GM21423 (cell line): ENCODE measurements at regions not wholly inside any gene's neighbourhood (a gene's known extent, or its start where the extent isn't known, plus 50 kb on each side); places are given as distances from the start of the nearest gene placed in this dataset.
"Not testable (repeated sequence)": the region's sequence is repeated elsewhere in the genome, so short reads cannot be mapped to it uniquely, and the experiment has no call there.

Experiments
- ATAC-seq: cut with Tn5 transposase; IDR thresholded peaks from one replicate; pipeline ENCODE4 v1.9.1; 2021; ENCODE audit warnings: mild to moderate bottlenecking, moderate library complexity; ENCODE audit not compliant: unreplicated experiment

DNA sequence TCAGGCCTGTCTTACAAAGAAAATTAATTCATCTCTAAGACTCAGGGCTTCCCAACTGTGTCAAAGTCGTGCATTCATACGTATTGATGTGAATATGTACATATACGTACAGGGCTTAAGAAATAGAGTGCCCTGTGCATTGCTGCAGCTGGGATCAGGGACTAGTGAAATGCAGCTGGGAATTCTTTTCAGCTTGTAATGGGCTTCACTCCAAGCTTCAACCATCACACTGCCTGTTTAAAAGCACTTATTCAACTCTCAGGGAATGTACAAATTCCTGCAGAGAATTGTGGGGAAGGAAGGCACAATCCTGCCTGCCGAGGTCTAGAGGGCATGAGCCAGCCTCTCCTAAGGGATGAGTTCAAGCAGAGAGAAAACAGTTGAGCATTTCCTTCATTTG lies 59.6 kb upstream of the MAN2A1 start:
- no peak for ATAC-seq

DNA sequence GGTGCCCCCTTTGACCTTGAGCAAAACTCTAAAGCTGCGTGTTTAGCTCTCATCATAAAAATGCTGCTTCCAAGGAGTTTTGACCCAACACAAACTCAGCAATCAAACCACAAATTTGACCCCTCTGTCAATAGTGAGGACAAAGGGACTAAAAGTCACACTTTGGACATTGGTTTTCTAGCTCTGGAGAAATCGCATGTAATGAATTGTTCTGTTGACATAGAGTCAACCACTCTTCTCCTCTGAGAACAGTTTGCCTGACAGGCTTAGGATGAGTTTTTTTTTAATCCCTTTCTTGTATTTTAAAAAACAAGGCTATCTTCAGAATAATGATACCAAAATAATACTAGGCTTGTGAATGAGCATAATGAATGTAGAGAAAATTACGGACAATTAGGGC lies 61.1 kb upstream of the MAN2A1 start:
- no peak for ATAC-seq

DNA sequence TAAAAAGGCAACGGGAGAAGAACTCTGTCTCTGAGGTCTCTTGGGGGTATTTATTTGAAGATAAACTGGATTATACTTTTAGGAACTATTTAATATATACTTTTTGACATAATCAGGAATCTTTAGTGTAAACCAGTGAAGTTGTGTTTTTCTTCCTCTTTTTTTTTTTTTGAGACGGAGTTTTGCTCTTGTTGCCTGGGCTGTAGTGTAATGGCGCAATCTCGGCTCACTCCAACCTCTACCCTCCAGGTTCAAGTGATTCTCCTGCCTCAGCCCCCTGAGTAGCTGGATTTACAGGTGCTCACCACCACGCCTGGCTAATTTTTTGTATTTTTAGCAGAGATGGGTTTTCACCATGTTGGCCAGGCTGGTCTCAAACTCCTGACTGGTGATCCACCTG lies 68.5 kb upstream of the MAN2A1 start:
- ATAC-seq: not testable (repeated sequence)

DNA sequence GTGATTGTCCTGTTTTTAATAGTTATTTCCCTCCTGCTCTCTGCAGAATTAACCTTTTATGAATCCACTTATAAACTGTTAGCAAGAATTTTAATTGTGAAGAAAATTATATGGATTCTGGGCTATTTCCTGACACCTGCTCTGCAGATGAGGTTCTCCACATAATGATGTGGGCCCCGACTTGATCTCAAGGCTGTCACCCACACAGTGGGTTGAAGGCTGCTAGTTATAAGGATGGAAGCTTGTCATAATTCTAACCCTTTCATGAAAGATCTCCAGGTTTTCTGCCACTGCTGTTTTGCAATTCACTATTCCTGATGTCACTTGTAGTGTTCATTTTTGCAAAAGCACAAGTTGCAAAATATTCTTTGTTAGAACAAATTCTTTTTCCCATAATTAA lies 69.1 kb upstream of the MAN2A1 start:
- no peak for ATAC-seq

DNA sequence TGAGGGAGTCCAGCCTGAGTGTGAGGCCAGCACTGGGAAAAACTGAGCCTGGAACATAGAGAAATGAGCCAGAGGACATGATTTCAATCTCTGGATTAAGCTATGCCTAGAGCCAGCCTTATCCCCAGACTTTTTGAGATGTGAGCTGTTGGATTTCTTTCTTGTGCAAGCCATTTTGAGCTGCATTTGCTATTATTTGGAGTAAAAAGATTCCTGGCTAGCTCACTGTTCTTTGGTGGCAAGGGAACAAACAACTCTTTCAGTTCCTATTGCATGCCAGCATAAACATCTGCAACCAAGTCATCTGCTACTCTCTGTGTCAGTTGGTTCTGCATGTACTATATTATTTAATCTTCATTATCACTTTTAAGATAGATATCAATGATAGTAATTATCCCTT lies 70.1 kb upstream of the MAN2A1 start:
- ATAC-seq: no peak

DNA sequence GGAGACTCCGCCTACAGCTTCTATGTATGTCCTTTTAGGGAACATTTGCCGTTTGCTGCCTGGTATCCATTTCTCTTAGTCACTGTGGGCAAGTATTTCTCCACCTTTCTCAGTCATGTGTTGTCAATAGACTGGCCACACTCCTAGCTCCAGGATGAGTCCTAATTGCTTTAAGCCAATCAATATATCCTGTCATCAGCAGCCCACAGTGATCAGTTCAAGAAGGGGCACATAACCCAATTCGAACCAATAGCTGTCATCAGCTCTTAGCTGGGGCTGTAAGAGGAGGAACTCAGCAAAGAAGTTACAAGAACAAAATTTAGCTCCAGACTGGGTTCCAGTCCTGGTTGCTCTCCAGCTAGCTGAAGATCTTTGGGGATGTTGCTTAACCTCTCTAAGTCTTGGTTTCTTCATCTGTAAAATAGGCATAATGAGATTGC lies 70.7 kb upstream of the MAN2A1 start:
- ATAC-seq: no peak

DNA sequence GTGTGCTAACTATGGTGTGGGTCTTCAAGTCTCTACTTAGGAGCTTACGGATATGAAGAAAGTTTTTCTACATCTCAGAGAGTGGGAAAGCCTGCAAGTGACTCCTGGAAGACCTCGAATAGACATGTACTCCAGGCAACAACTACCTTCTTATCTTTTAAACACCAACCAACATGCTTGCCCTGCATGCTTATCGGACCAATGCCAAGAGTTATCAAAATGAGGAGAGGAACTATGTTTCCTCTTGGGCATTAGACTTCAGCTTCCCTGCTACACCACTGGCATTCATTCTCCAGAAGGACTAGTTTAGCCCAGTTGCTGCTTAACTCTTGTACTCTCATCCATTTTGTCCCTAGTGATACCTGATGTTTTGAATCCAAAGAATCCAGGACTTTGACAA lies 74.7 kb upstream of the MAN2A1 start:
- ATAC-seq: no peak

DNA sequence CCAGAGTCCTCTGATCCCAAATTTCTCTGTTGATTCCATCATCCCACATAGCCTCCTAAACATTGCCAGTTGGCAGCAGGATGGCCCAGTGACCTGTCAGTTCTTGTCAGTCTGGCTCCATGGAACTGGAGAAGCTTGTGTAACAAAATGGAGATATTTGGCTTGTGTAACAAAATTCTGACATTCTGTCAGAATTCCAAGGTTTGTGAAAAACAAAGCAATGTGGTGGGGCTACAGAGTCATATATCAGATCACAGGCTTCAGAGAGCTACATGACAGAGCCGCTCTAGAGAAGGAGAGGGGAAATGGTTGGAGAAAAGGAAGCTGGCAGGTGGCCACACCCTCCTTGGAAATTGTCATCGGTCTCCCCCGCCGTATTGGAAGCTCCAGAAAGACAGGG lies 75.4 kb upstream of the MAN2A1 start:
- no peak for ATAC-seq

DNA sequence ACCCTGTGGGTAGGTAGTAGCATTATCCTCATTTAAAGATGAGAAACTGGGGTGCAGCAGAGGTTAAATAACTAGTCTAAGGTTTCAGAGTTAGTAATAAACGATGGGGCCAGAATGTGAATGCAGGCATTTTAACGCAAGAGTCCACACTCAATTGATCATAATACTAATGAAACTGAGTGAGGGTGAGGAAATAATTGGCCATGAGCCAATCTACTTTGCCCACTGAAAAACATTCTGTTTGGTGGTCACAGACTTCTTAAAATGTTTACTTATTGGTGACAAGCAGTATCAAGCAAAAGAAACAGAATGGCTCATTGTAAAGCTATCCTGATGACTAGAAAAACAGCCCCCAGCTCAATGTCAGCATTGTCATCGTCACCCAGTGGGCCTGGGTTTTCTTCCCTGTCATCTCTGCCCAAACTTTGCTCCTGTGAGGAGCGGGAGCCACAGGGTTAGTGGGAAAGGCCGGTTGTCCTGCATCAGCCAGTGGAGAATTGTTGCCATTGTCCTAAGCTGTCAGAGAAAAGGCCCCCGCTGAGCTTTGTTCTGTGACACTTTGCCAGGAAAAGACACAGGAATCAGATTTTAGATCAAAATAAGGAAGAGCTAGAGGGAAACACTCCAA lies 77.3 kb upstream of the MAN2A1 start:
- ATAC-seq: no peak

DNA sequence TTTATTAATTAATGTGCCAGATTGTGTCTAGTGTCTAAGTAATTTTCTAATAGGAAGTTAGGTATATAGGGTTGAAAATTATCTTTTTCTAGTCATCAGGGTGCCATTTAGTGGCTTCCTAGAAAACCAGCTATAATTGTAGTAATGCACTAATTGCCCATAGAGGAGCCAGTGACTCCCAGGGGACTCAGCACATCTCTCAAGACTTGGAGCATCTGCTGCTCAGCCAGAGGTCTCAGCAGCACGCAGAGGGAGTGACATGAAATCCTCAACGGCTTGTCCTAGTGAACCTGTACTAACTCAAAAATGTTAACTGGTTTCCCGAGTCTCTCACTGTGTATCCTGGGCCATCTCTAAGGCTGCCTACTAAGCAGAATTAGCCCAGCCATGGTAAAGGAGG lies 78.2 kb upstream of the MAN2A1 start:
- ATAC-seq: no peak

DNA sequence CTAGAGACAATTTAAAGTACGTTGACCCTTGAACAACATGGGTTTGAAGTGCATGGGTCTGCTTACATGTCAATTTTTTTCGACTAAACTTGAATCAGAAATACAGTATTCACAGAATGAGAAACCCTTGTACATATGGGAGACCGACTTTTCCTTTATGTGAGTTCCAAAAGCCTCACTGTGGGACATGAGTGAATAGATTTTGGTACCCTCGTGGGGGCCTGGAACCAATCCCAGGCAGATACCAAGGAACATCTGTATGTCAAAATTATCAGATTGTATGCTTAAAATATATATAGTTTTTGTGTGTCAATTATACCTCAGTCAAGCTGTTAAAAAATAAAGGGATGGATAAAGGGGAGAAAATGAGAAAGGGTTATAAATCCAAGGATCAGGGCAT lies 78.7 kb upstream of the MAN2A1 start:
- ATAC-seq: no peak

DNA sequence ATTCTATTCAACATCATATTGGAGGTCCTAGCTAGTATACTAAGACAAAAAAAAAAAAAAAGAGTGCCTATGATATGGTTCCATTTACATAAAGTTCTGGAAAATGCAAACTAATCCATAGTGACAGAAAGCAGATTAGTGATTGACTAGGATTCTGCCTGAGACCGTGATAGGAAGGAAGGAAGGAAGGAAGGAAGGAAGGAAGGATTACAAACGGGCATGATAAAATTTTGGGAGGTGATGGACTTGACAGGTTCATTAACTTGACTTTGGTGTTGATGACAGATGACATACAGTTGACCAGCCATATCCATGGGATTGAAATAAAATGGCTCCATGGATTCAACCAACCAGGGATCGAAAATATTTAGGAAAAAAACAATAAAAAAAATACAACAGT lies 79.1 kb upstream of the MAN2A1 start:
- no peak for ATAC-seq

DNA sequence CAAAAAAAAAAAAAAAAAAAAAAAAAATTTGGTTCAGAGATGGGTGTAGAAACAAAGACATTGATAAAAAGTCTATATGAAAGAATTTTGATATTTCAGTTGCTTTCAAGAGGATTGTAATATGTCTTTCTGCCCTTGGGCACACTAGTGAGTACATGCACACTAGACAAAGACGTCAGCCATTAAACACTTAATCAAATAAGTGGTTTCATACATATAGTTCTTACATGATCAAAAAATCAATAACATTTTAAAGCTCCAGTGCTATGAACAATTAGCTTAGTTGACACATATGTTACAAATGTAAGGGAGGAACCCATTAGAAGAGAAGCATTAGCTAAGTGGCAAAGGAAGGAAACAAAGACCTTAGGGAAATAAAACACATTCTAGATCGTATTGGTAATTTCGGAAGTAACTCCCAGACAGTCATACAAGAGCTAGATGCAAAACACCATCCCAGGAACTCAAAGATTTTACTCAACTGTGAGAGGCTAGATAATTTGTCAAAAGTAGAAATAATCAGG lies 84.5 kb upstream of the MAN2A1 start:
- ATAC-seq: no peak

DNA sequence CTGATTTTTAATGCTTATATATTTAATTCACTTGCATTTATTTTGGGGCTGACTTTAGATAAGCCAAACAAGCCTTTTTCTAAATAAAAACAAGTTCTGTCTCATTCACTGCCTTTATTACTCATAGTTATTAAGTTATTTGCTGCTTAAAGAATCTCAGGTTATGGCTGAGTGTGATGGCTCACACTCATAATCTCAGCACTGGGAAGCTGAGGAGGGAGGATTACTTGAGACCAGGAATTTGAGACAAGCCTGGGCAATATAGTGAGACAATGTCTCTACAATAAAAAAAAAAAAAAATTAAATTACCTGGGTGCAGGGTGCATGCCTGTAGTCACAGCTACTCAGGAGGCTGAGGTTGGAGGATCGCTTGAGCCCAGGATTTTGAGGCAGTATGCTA lies 85.0 kb upstream of the MAN2A1 start:
- no peak for ATAC-seq

DNA sequence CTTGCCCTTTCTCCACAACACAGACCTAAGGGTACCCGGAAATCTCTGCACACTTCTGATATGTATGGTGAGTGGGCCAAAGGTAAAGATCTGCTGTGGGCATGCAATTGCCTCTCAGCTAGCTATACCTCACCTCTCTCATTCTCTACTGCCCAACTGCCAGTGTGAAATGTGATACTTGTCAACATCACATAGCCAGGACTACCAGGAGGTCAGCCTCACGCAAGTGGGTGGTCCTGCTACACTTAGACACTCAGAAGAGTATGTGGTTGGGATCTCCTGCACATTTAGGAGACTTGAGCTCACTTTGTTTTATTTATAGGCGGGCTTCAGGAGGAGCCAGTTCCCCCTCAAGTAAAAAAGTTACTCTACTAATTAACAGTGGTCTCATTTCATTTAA lies 88.0 kb upstream of the MAN2A1 start:
- ATAC-seq: no peak

DNA sequence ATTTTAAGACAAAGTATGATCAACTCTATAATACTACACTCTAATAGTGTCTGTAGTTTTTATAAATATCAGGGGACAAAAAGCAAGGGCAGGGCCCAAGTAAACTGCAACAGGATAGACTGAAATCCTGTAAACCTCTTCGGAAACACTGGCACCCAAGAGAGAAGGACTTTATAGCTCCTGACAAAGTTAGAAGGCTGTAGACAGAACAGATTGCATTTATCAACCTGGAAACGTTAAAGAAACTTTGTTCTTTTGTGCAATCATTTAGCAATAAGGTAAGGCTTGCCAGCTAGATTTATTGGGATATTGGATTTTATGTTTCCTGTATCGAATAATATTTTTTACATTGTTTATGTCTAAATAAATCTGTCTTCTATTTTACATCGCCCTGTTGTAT lies 91.8 kb upstream of the MAN2A1 start:
- ATAC-seq: no peak

DNA sequence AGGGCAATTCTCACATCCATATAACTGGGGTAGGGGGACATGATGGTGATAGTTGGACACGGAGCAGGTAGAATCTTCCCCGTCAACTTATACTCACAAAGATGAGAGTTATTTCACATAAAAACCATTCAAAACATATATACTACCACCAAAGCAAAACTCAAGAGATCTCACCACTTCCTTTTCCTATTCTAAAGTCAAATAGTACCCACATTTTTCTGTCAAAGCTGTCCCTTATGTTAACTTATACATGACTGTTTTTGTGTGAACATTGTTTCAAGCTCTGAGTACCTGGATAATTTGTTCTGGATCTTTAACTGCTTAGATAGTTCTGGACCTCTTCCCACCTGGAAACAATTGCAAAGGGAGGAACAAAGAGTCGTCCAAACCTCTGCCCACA lies 95.5 kb upstream of the MAN2A1 start:
- ATAC-seq: no peak

DNA sequence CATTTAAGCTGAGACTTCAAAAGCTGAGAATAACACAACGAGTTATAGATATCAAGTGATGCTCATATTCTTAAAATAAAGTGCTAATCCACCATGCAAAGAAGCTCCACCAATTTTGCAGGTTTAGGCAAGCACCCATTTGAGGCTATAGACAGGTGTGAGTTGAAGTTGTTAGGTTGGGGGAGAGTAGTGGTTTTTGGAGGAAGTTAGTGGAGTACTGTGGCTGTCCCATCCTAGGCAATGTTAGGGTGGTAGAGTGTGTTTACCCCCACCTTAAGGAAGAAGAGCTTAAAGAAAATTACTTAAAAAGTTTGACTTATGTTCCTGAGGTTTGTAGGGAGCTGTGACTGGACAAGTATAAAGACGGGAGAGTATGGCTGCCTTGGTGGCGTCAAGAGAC lies 98.9 kb upstream of the MAN2A1 start:
- no peak for ATAC-seq

DNA sequence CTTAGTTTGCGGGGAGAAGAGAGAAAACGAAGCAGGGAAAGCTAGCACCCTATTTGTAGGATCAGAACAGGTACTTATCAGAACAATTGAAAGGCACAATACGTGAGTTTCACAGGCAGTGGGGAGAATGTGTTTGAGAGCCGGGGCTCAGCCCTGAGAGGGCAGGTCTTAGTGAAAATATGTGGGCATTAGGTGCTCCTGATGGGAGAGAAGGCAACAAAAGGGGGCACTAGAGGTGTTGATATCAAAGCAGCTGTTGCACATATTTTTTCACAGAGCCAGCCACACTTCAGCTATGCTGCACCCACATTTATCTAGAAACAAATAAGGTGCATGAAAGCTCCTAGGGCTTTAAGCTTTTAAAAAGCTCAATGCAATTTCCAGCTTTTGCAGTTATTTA lies 99.7 kb upstream of the MAN2A1 start:
- ATAC-seq: no peak

DNA sequence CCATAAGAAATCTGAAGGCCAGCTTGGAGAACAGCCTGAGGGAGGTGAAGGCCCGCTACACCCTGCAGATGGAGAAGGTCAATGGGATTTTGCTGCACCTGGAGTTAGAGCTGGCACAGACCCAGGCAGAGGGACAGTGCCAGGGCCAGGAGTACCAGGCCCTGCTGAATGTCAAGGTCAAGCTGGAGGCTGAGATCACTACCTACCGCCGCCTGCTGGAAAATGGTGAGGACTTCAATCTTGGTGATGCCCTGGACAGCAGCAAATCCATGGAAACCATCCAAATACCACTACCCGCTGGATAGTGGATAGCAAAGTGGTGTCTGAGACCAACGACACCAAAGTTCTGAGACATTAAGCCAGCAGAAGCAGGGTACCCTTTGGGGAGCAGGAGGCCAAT lies 100.5 kb upstream of the MAN2A1 start:
- ATAC-seq: no peak

DNA sequence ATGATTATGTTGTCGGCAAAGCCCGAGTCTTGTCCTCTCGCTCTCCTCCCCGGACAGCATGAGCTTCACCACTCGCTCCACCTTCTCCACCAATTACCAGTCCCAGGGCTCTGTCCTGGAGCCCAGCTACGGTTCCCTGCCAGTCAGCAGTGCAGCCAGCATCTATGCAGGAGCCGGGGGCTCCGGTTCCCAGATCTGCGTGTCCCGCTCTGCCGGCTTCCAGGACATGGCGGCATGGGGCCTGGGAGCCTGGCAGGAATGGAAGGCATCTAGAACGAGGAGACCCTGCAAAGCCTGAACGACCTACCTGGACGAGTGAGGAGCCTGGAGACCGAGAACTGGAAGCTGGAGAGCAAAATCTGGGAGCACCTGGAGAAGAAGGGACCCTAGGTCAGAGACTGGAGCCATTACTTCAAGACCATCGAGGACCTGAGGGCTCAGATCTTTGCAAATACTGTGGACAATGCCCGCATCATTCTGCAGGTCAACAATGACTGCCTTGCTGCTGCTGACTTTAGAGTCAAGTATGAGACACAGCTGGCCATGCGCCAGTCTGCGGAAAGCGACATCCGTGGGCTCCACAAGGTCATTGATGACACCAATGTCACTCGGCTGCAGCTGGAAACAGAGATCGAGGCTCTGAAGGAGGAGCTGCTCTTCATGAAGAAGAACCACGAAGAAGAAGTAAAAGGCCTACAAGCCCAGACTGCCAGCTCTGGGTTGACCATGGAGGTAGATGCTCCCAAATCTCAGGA lies 101.3 kb upstream of the MAN2A1 start:
- no peak for ATAC-seq

DNA sequence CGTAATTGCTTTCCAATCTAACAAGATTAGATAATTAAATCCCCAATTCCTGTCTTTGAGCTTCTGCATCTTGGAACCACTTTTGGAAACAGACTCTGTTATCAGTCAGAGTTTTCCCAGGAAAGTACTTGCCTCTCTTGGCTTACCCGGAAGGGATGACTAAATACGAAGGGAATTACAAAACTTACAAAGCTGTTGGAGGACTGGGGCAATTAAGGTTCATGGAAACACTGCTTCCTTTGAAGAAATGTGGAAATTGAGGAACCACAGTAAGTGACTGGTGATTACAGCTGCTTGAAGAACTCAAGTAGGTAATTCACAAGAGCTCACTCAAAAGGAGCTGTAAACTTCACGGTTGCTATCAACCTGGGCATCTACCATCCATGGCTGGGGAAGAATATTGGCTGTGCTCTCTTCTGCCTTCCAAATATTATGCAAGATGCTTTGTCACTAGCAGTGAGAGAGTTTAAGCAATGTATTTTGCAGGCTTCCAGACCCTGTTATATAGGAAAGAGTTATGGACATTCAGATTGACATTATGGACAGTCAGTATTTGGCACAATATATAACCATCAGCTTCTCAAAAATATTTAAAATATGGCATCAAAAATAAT lies 104.6 kb upstream of the MAN2A1 start:
- ATAC-seq: no peak
